Esophagus mucosa (tissue), 1 donor: ENCODE measurements at regions not wholly inside any gene's neighbourhood (a gene's known extent, or its start where the extent isn't known, plus 50 kb on each side); places are given as distances from the start of the nearest gene placed in this dataset.
A peak's percentile ranks its signal among the peaks of the same experiment; 100 is the strongest.

ENCODE experiments used
- ATAC-seq: fragments of 200-7000 bp; cut with Tn5 transposase; one replicate; pipeline ENCODE4 v1.9.1; 2020
- donor health status: DM: yes; HTN: yes; CAD: no.

DNA sequence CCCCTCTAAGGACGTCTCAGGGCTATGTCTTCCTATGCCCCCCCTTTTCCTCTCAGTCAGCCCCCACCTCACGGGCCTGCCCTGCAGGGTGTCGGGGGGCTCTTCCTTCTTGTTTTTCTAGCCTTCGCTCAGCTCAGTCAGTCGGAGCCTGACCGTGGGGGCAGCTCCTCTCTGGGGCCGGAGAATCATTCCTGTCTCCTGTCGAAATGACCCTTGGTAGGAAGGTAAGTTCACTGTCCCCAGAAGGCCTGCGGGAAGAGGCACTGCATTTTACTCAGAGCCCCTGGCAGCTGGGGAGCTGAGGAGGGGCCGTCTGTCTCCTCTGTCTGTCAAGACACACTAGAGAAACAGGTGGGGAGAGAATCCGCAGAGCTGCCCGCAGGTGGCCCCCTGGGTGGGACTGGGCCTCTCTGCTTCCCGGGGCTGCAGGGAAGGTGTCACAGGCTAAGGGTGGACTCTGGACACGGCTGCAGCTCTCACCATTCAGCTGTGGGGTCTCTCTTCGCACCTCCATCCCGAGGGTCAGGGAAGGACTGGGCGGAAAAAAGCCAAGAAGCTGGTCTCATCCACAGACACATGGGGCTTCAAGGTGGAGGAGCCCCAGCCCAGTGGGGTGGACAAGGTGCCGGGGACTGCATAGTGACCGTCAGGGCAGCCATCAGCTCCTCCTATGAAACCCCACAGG lies 112.8 kb upstream of the TNRC6C start:
- no peak for ATAC-seq

- ATAC-seq: no peak
Measured at GRCh38 chr17:77846531-77847085, 111.9 kb upstream of the TNRC6C start.

- ATAC-seq: no peak
Measured at GRCh38 chr17:77847221-77848085, 111.0 kb upstream of the TNRC6C start.

DNA sequence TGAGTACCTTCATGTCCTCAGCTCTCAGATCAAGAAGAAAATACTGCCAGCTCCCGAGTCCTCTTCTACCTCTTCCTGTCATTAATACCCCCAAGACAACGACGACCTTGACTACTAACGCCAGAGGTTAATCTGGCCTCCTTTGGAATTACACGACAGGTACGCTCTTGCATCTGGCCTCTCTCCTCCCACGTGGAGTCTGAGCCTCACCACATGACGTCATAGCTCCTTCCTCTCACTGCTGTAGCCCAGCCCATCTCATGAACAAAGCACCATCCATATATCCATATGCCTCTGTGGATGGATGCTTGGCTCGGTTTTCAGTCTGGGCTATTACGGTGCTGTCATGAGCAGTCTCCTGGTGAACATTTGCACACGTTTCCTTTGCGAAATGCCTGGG lies 110.2 kb upstream of the TNRC6C start:
- no peak for ATAC-seq

GRCh38 chr17:77849239-77849638 lies 109.3 kb upstream of the TNRC6C start:
- no peak for ATAC-seq

DNA sequence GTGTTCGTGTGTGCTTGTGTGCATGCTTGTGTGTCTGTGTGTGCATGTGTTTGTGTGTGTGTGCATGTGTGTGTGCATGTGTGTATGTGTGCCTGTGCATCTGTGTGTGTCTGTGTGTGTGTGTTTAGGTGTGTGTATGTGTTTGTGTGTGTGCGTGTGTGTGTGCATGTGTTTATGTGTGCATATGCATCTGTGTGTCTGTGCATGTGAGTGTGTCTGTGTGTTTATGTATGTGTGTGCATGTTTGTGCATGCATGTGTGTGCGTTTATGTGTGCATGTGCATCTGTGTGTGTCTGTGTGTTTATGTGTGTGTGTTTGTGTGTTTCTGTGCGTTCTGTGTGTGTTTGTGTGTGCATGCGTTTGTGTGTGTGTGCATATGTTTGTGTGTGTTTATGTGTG lies 106.6 kb upstream of the TNRC6C start:
- ATAC-seq: no peak

DNA sequence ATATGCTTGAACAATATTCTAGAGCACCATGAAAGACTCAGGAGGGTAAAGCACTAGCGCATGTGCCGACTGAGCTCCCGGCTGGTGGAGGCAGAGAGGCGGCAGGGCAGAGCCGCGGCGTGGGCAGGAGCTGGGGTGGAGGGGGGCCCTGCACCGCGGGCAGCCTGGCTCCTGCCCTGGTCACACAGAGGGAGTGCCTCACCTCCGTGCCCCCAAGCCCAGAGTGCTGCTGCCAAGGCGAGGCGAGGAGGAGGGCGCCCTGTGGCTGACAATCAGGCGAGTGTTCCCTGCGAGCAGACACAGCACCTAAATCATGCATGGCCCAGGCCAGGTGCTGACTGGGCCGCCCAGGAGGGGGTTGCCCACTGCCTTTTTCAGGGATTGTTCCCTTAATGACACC lies 105.8 kb upstream of the TNRC6C start:
- ATAC-seq: no peak

DNA sequence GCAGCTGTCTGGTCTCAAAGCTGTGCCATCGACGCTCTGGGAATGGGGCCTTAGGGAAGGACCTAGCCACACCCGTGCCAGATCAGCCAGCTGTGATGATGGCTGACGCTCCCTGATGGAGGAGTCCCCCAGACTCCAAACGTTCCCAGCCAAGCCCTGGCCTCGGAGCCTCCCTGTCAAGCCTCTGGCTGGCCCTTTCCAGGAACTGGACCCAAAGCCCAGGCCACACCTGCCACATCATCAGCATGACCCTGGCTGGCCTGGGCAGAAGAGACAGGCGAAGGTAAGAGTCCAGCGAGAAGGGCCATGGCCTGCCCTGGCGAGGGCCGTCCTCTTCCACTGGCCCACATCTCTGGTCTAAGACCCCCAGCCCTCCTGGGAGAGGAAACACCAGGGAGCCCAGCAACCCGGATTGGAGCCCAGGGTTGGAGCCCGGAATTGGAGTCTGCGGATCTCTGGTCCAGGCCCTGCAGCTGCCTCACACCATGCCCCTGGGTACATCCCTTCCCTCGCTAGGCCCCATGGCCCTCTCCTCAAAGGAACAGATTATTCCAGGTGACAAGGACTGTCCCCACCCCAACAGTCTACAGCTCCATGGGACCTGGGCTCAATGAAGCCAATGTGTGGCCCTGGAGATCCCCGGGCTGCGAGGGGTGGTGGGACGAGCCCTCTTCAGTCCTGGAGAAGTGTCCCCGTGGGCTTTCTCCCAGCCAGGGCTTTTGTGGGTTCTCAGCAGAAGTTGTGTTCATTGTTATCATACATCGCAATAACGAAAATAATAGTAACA lies 105.1 kb upstream of the TNRC6C start:
- ATAC-seq: no peak

GRCh38 chr17:77854083-77854758 lies 104.3 kb upstream of the TNRC6C start:
- peak; percentile 7 for ATAC-seq

DNA sequence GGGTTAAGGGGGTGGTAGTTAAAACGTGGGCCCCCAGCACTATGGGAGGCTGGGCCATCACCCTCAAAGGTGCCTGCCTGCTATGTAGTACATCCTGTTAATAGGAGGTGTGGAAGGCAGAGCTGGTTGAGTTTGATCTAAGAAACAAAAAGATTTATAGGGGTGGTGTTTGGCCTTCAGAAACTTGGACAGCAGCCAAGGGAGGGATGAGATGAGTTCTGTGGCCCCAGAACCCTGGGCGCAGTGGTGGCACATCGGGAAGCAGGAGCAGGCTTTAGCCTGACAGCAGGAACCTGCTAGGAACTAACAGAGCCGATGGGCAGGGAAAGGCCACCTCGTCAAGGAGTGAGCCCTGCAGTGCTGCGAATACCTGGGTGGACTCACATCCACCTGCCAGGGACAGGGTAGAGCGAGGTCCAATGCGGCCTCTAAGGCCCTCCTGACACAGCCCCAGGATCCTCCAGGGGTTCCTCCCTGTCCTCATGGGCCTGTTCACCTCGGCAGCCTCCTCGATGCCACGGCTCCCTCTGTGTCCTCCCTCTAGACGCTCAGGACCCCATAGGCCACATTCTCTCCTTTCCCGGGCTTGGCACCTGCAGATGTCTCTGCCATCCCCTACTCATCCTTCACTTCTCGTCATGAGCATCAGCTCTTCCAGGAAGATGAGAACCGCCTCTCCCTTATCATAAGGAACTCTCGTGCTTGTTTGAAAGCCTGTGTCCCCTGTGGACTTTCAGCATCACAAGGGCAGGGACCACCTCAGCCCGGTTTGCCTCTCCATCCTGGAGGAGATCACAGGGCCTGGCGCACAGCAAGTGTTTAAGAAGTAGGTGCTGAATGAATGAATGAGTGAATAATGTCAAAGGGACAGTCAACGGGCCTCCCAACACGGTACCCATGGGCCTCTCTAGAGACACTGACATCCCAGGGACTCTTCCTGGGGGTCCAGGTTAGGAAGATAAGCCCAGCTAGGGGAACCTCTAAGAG lies 103.5 kb upstream of the TNRC6C start:
- ATAC-seq: no peak

DNA sequence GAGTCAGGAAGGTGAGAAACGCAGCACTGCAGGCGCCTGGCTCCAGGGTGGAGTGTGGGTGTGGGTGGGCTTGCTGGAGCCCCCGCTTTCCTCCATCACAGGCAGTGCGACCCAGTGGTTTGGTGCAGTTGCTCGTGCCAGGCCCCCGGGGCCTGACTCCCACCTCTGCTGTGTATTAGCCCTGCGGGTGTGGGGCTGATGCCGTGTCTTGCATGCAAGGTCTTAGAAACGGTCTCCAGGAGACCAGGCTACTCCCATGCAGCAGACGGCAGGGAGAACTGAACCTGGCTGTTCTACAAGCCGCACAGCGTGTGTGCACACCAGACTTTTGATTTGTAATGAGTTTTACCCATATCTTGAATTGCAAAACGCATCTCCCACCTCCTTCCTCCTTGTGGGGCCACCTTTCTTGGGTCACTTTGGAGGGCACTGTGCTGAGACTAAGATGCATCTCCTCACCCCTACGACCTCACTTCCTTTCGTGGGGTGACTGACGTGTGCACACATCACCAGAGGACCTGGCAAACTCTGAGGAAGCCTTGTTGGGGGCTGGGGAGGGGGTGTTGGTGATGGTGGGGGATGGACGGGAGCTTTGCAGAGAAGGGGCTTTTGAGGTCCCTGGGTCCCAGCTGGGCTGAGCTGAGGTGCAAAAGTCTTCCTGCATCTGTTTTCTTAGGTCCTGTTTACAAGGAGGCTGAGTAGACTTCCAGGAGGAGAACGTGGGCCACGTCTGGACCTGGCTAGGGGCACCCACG lies 101.8 kb upstream of the TNRC6C start:
- ATAC-seq: no peak

DNA sequence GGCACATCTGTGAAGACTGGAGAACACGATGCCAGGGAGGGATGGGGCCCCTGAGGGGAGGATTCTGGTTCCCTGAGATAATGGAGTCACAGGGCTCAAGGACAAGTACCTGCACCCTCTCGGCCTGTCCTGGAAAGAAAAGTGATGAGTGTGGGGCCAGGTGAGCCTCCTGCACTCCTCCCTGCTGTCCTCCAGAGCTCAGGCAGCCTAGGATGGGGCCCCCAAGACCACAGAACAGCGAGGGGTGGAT lies 101.3 kb upstream of the TNRC6C start:
- no peak for ATAC-seq

DNA sequence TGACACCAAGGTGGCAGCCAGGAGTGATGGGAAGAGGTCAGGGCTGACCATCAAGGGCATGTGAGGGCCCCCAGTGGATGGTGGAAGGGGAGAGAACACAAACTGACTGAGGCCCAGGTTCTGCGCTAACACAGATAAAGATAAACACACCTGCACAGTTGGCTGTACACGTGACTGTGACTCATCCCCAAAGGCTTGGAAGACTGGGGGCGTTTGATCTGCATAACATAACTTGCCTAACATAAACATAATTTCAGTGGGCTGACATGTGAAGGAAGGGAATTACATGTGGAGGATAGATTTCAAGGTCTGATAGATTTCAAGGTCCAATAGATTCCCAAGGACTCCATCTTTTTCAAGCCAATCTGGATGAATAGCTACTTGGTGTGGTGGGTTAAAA lies 100.9 kb upstream of the TNRC6C start:
- no peak for ATAC-seq

GRCh38 chr17:77858291-77859034 lies 100.0 kb upstream of the TNRC6C start:
- no peak for ATAC-seq

DNA sequence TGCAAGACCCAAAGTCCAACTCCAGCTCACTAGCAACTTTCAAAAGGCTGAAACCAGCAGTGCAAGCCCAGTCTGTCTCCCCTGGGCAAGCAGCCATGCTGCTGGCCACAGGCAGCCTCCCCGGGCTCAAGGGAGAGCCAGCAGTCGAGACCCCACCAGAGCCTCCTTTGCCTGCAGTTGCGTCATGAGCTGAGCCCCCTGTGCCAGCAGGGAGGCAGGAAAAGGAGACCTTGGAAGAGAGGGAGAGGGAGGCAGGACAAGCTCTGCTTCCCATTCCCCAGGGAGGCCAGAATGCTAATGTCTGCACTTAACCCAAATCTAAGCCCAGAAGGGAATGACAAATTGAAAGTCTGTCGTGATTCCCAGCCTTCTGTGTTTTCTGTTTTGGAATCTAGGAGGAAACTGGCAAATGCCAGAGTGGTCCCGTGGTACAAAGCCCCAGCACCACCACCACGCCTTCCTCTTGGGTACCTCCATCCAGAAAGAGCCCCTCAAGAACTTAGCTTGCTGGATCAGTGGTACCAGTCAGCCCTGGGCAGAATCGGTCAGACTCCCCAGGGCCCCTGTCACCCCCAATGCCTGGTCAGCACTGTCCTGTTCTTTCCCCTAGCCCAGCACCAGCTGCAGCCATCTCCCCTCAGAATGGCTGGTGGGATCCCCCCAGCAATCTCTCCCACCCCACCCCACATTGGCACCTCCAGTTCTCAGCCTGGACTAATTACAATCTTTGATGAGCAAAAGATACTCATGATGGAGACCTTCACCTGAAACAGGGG lies 99.3 kb upstream of the TNRC6C start:
- no peak for ATAC-seq

DNA sequence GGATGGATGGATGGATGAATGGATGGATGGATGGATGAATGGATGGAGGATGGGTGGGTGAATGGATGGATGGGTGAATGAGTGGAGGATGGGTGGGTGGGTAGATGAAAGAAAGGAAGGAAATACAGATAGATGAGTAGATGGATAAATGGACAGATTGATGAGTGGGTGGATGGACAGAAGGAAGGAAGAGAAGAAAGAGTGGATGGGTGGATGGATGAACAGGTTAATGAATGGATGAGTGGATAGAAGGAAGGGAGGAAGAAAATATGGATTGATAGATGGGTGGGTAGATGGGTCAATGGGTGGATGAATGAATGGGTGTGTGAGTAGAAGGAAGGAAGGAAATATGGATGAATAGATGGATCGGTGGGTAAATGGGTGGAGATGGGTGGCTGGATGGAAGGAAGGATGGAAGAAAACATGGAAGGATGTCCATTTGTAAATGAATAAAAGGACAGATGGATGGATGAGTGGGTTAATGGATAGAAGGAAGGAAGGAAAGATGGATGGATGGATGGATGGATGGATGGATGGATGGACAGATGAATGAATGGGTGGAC lies 97.3 kb upstream of the TNRC6C start:
- no peak for ATAC-seq

GRCh38 chr17:77861981-77862645 lies 96.4 kb upstream of the TNRC6C start:
- ATAC-seq: no peak
